GM12873 (cell line): ENCODE measurements at regions not wholly inside any gene's neighbourhood (a gene's known extent, or its start where the extent isn't known, plus 50 kb on each side); places are given as distances from the start of the nearest gene placed in this dataset.

Source experiments
- CTCF ChIP-seq: IDR thresholded peaks from 2 replicates; pipeline ENCODE4 v1.5.1; 2012; ENCODE audit warnings: low read depth, mild to moderate bottlenecking, moderate library complexity, low read length, control low read depth; ENCODE audit not compliant: insufficient read depth; ENCODE audit errors: missing control alignments

- no peak for TF ChIP-seq CTCF
Observed at GRCh38 chr3:103166890-103167289, 732.1 kb downstream of the ZPLD1 start.

GRCh38 chr3:103167850-103168249 lies 733.0 kb downstream of the ZPLD1 start:
- TF ChIP-seq CTCF: no peak

GRCh38 chr3:103169289-103169688 lies 734.5 kb downstream of the ZPLD1 start:
- no peak for TF ChIP-seq CTCF

- no peak for TF ChIP-seq CTCF
Observed at GRCh38 chr3:103170651-103171050, 735.8 kb downstream of the ZPLD1 start.

GRCh38 chr3:103173940-103174339 lies 739.1 kb downstream of the ZPLD1 start:
- no peak for TF ChIP-seq CTCF

- no peak for TF ChIP-seq CTCF
Observed at GRCh38 chr3:103181160-103181559, 746.3 kb downstream of the ZPLD1 start.

- no peak for TF ChIP-seq CTCF
Observed at GRCh38 chr3:103184772-103185171, 750.0 kb downstream of the ZPLD1 start.

GRCh38 chr3:103189941-103190340 lies 755.1 kb downstream of the ZPLD1 start:
- no peak for TF ChIP-seq CTCF
